B cell (primary cell): ENCODE measurements at regions not wholly inside any gene's neighbourhood (a gene's known extent, or its start where the extent isn't known, plus 50 kb on each side); places are given as distances from the start of the nearest gene placed in this dataset.

Source experiments
- EZH2 ChIP-seq: IDR thresholded peaks from 2 replicates; pipeline ENCODE4 v1.6.1; 2012; ENCODE audit warnings: borderline replicate concordance, low read depth, mild to moderate bottlenecking, moderate library complexity, low read length; ENCODE audit not compliant: insufficient read depth, poor library complexity, severe bottlenecking
- TF ChIP-seq, protein P1 (sequence below): fragments of 200-600 bp; IDR thresholded peaks from one replicate; pipeline ENCODE4 v1.8.0; 2022; ENCODE audit warnings: antibody characterized with exemption, mild to moderate bottlenecking

DNA sequence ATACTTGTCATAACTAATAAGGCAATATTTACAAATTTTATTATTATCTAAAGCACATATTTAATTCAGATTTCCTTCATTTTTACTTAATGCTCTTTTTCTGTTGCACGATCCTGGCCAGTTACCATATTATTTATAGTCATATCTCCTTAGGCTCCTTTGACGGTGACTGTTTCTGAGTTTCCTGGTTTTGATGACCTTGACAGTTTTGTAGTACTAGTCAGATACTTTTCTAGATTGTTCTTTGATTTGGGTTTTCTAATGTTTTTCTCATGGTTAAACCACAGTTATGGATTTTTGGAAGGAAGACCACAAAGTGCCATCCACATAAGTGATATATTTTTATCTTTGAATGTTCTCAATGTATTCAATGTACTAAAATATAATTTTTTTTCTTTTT lies 171.0 kb upstream of the NANOGP8 start:
- TF ChIP-seq EZH2: no peak
- TF ChIP-seq, protein P1, sequence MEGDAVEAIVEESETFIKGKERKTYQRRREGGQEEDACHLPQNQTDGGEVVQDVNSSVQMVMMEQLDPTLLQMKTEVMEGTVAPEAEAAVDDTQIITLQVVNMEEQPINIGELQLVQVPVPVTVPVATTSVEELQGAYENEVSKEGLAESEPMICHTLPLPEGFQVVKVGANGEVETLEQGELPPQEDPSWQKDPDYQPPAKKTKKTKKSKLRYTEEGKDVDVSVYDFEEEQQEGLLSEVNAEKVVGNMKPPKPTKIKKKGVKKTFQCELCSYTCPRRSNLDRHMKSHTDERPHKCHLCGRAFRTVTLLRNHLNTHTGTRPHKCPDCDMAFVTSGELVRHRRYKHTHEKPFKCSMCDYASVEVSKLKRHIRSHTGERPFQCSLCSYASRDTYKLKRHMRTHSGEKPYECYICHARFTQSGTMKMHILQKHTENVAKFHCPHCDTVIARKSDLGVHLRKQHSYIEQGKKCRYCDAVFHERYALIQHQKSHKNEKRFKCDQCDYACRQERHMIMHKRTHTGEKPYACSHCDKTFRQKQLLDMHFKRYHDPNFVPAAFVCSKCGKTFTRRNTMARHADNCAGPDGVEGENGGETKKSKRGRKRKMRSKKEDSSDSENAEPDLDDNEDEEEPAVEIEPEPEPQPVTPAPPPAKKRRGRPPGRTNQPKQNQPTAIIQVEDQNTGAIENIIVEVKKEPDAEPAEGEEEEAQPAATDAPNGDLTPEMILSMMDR: no peak
